Bronchial epithelial cell (primary cell): ENCODE measurements at regions not wholly inside any gene's neighbourhood (a gene's known extent, or its start where the extent isn't known, plus 50 kb on each side); places are given as distances from the start of the nearest gene placed in this dataset.

Experiments used
- DNase-seq: peaks from one replicate; pipeline ENCODE4 v3.0.0-alpha.2; 2010; ENCODE audit warnings: low read depth
- FAIRE-seq: peaks from 2 replicates; lab custom pipeline; 2011; peaks lifted over from hg19 to GRCh38; lab: Jason Lieb, UNC
- H3K27me3 ChIP-seq: 2 replicates; pipeline ENCODE4 v1.5.1; 2011; ENCODE audit warnings: low read length; ENCODE audit not compliant: control insufficient read depth, insufficient read depth
- H3K36me3 ChIP-seq: 2 replicates; pipeline ENCODE4 v1.5.1; 2011; ENCODE audit warnings: low read length; ENCODE audit not compliant: control insufficient read depth, insufficient read depth
- H3K4me3 ChIP-seq: 2 replicates; pipeline ENCODE4 v1.5.1; 2011; ENCODE audit warnings: mild to moderate bottlenecking, low read depth, low read length, control low read depth
- CTCF ChIP-seq: IDR thresholded peaks from 2 replicates; pipeline ENCODE4 v1.5.1; 2011; ENCODE audit warnings: mild to moderate bottlenecking, moderate library complexity, low read length, control low read depth, inconsistent platforms; ENCODE audit not compliant: insufficient read depth, severe bottlenecking

GRCh38 chr12:98397323-98398105 lies 117.9 kb upstream of the TMPO start:
- peak; percentile 89 for TF ChIP-seq CTCF
- Histone ChIP-seq H3K27me3 (no peaks in the 10 kb centered on the region), H3K36me3 (no peaks in the 10 kb centered on the region), H3K4me3 (peak overlapping the region; percentile 20)
- FAIRE-seq (no peak), DNase-seq (peak; percentile 69)

- Histone ChIP-seq H3K4me3 (no peak overlapping the region), H3K27me3 (no peaks in the 10 kb centered on the region), H3K36me3 (no peaks in the 10 kb centered on the region)
- no peak for TF ChIP-seq CTCF
- FAIRE-seq: no peak
- DNase-seq: peak; percentile 67
Observed at GRCh38 chr12:98399532-98399931, 115.9 kb upstream of the TMPO start.

- Histone ChIP-seq H3K27me3 (no peaks in the 10 kb centered on the region), H3K4me3 (no peak overlapping the region), H3K36me3 (no peaks in the 10 kb centered on the region)
- no peak for TF ChIP-seq CTCF
- DNase-seq (no peak), FAIRE-seq (no peak)
Observed at GRCh38 chr12:98401427-98401826, 114.0 kb upstream of the TMPO start.

GRCh38 chr12:98402091-98402490 lies 113.3 kb upstream of the TMPO start:
- no peak for FAIRE-seq
- Histone ChIP-seq H3K4me3 (no peak overlapping the region), H3K27me3 (no peaks in the 10 kb centered on the region), H3K36me3 (no peaks in the 10 kb centered on the region)
- peak; percentile 86 for DNase-seq
- TF ChIP-seq CTCF: no peak

GRCh38 chr12:98402671-98403070 lies 112.7 kb upstream of the TMPO start:
- DNase-seq: no peak
- H3K27me3 ChIP-seq: no peaks in the 10 kb centered on the region
- no peak overlapping the region for H3K4me3 ChIP-seq
- TF ChIP-seq CTCF: no peak
- no peaks in the 10 kb centered on the region for H3K36me3 ChIP-seq
- FAIRE-seq: no peak

- Histone ChIP-seq H3K27me3 (no peaks in the 10 kb centered on the region), H3K36me3 (no peaks in the 10 kb centered on the region), H3K4me3 (no peak overlapping the region)
- DNase-seq (no peak), FAIRE-seq (no peak)
- no peak for TF ChIP-seq CTCF
Observed at GRCh38 chr12:98403385-98403784, 112.0 kb upstream of the TMPO start.
